Liver (tissue), 3 donors: ENCODE measurements at regions not wholly inside any gene's neighbourhood (a gene's known extent, or its start where the extent isn't known, plus 50 kb on each side); places are given as distances from the start of the nearest gene placed in this dataset.
"Not testable (repeated sequence)": the region's sequence is repeated elsewhere in the genome, so short reads cannot be mapped to it uniquely, and the experiment has no call there.

Experiments used
- HNF4A ChIP-seq, 2 donors: conservative IDR thresholded peaks; 2 replicates each; pipeline ENCODE4 v1.6.1; 2016; ENCODE audit warnings: antibody characterized with exemption in 2 of 2, mild to moderate bottlenecking in 2 of 2
- JUND ChIP-seq, 2 donors: IDR thresholded peaks; 2 replicates each; pipeline ENCODE4 v1.6.1; 2016; ENCODE audit warnings: antibody characterized with exemption in 2 of 2
- RXRA ChIP-seq, 2 donors: IDR thresholded peaks; 2 replicates each; pipeline ENCODE4 v1.6.1; 2017 to 2018; ENCODE audit warnings: antibody characterized with exemption in 2 of 2, mild to moderate bottlenecking in 1 of 2
- TAF1 ChIP-seq: conservative IDR thresholded peaks from 2 replicates; pipeline ENCODE4 v1.6.1; 2016; ENCODE audit warnings: antibody characterized with exemption, mild to moderate bottlenecking
- YY1 ChIP-seq: IDR thresholded peaks from 2 replicates; pipeline ENCODE4 v1.6.1; 2016; ENCODE audit warnings: antibody characterized with exemption, mild to moderate bottlenecking
- TF ChIP-seq, protein P1 (sequence below): fragments of 150-350 bp; IDR thresholded peaks from 2 replicates; pipeline ENCODE4 v1.5.1; 2017; ENCODE audit warnings: improper control_type of control experiment, low read depth, low read length; ENCODE audit not compliant: missing input control
- TF ChIP-seq, protein P2 (sequence below): IDR thresholded peaks from 2 replicates; pipeline ENCODE4 v1.6.1; 2016; ENCODE audit warnings: antibody characterized with exemption
- donor health status: healthy.
- donor health status: healthy.

DNA sequence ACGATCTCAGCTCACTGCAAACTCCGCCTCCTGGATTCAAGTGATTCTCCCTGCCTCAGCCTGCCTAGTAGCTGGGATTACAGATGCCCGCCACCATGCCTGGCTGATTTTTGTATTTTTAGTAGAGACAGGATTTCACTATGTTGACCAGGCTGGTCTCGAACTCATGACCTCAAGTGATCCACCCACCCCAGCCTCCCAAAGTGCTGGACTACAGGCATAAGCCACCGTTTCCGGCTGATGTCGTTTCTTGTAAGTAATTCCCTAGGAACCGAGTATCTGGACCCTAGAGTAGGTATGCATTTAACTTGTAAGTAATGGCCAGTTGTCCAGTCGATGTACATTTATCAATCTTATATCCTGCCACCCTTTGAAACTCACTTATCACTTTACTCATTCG is 491.2 kb downstream of the BRD1 start:
- TF ChIP-seq, protein P1, sequence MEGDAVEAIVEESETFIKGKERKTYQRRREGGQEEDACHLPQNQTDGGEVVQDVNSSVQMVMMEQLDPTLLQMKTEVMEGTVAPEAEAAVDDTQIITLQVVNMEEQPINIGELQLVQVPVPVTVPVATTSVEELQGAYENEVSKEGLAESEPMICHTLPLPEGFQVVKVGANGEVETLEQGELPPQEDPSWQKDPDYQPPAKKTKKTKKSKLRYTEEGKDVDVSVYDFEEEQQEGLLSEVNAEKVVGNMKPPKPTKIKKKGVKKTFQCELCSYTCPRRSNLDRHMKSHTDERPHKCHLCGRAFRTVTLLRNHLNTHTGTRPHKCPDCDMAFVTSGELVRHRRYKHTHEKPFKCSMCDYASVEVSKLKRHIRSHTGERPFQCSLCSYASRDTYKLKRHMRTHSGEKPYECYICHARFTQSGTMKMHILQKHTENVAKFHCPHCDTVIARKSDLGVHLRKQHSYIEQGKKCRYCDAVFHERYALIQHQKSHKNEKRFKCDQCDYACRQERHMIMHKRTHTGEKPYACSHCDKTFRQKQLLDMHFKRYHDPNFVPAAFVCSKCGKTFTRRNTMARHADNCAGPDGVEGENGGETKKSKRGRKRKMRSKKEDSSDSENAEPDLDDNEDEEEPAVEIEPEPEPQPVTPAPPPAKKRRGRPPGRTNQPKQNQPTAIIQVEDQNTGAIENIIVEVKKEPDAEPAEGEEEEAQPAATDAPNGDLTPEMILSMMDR: not testable (repeated sequence)
- TF ChIP-seq, protein P2, sequence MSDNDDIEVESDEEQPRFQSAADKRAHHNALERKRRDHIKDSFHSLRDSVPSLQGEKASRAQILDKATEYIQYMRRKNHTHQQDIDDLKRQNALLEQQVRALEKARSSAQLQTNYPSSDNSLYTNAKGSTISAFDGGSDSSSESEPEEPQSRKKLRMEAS: not testable (repeated sequence)
- not testable (repeated sequence) for TF ChIP-seq TAF1; HNF4A (conservative IDR thresholded peaks at IDR 0.05); RXRA (IDR thresholded peaks at IDR 0.05); YY1; JUND (IDR thresholded peaks at IDR 0.05)
